Peyer's patch (tissue), 4 donors: ENCODE measurements at regions not wholly inside any gene's neighbourhood (a gene's known extent, or its start where the extent isn't known, plus 50 kb on each side); places are given as distances from the start of the nearest gene placed in this dataset.

ENCODE experiments used
- DNase-seq, 3 donors: peaks; one replicate each; pipeline ENCODE4 v3.0.0-alpha.2; 2017 to 2019
- H3K27ac ChIP-seq, 4 donors: fragments of 200-600 bp; sonication (generic); one replicate each; pipeline ENCODE4 v1.5.1; 2016 to 2019
- H3K27me3 ChIP-seq, 2 donors: fragments of 200-600 bp; sonication (generic); one replicate each; pipeline ENCODE4 v1.5.1; 2019
- H3K36me3 ChIP-seq, 3 donors: fragments of 200-600 bp; sonication (generic); one replicate each; pipeline ENCODE4 v1.5.1; 2016 to 2019
- H3K4me1 ChIP-seq, 4 donors: fragments of 200-600 bp; sonication (generic); one replicate each; pipeline ENCODE4 v1.5.1; 2016 to 2019
- H3K4me3 ChIP-seq, 4 donors: fragments of 200-600 bp; sonication (generic); 1 replicate in 3 of 4; 2 replicates in 1 of 4; pipeline ENCODE4 v1.5.1; 2016 to 2019; ENCODE audit warnings: mild to moderate bottlenecking in 1 of 4
- H3K9me3 ChIP-seq, 4 donors: fragments of 200-600 bp; sonication (generic); one replicate each; pipeline ENCODE4 v1.5.1; 2016 to 2019; ENCODE audit warnings: mild to moderate bottlenecking in 1 of 4
- CTCF ChIP-seq, 6 experiments: fragments of 450-650 bp in 4 of 6; fragments of 200-600 bp in 2 of 6; sonication (generic) in 1 of 6; IDR thresholded peaks; one replicate each; pipeline ENCODE4 v1.5.1; 2017 to 2019; ENCODE audit warnings: antibody characterized with exemption in 6 of 6, mild to moderate bottlenecking in 3 of 6, moderate library complexity in 1 of 6
- POLR2A ChIP-seq, 2 donors: fragments of 450-650 bp; IDR thresholded peaks; one replicate each; pipeline ENCODE4 v1.5.1; 2017; ENCODE audit warnings: antibody characterized with exemption in 2 of 2, mild to moderate bottlenecking in 2 of 2, moderate library complexity in 2 of 2

DNA sequence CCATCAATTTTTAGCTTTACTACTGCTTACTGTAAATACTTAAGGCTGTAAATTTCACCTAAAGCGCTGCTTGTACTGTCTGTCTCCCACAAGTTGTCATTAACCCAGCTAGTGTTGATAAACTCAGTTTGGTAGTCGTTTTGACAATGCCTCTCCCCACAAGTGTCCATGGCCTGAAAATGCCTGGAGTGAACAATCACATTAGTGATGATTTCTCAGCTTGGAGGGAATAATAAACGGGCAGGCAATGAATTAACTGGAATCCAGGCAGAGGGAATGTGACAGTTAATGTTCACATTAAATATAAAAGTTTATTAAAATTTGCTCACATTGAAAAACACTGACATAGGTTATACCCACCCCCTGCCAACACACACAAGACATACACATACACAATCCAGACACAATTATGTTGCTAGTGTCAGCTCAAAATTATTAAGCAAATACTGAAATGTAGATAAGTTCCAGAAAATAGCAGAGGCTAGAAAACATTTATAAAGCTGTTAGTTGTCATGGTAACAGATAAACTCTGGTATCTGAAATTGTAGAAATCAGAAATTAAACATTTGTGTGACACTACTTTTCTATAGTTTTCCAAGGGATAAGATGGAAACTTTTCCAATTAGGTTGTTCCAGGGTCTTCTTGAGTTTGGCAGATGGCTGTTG is 341.9 kb downstream of the DIRAS2 start:
- Histone ChIP-seq H3K9me3 (no peaks in the 10 kb centered on the region), H3K27ac (no peak overlapping the region), H3K4me3 (no peak overlapping the region), H3K4me1 (no peaks in the 10 kb centered on the region), H3K36me3 (no peaks in the 10 kb centered on the region), H3K27me3 (no peaks in the 10 kb centered on the region)
- TF ChIP-seq CTCF (IDR thresholded peaks at IDR 0.05) (no peak), POLR2A (IDR thresholded peaks at IDR 0.05) (no peak)
- no peak for DNase-seq

- H3K27ac ChIP-seq, result no peak overlapping the region
- TF ChIP-seq POLR2A (IDR thresholded peaks at IDR 0.05) (no peak), CTCF (IDR thresholded peaks at IDR 0.05) (no peak)
- DNase-seq, result peak in 2 of 3 donors; percentile 70 to 83
Observed at GRCh38 chr9:90301277-90301653, 341.4 kb downstream of the DIRAS2 start.

DNA sequence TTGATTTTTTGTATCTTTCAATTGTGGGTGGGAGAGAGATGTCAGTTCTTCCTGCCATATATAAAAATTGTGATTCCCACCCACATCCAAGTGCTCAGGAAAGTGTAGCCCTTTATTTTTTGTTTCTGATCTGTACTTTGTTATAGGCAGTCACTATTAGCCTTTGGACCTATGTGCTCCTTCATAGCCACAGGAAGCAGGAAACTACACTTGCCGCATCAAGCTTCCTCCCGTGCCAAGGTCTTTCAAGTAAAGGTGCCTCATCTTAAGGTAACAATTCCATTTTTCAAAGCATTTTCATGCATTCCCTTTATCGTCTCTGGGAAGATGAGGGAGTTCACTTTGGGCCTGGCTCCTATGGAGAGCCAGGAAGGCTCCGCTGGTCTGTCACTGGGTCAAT is 339.0 kb downstream of the DIRAS2 start:
- H3K27ac ChIP-seq, result peak overlapping the region in 2 of 4 donors; percentile 31 to 36
- no peaks in the 10 kb centered on the region for H3K9me3 ChIP-seq
- DNase-seq, result peak in 1 of 3 donors; percentile 57
- peaks cover 0 to 19% (median 0%) of the 10 kb centered on the region in 4 donors for H3K4me1 ChIP-seq
- no peaks in the 10 kb centered on the region for H3K36me3 ChIP-seq
- no peaks in the 10 kb centered on the region for H3K27me3 ChIP-seq
- TF ChIP-seq CTCF (IDR thresholded peaks at IDR 0.05) (no peak), POLR2A (IDR thresholded peaks at IDR 0.05) (no peak)
- no peak overlapping the region for H3K4me3 ChIP-seq

More at GRCh38 chr9:90301277-90301653, 341.4 kb downstream of the DIRAS2 start:
- H3K9me3 ChIP-seq, result no peaks in the 10 kb centered on the region
- no peak overlapping the region for H3K4me3 ChIP-seq
- no peaks in the 10 kb centered on the region for H3K4me1 ChIP-seq
- H3K27me3 ChIP-seq, result no peaks in the 10 kb centered on the region
- H3K36me3 ChIP-seq, result no peaks in the 10 kb centered on the region

DNA sequence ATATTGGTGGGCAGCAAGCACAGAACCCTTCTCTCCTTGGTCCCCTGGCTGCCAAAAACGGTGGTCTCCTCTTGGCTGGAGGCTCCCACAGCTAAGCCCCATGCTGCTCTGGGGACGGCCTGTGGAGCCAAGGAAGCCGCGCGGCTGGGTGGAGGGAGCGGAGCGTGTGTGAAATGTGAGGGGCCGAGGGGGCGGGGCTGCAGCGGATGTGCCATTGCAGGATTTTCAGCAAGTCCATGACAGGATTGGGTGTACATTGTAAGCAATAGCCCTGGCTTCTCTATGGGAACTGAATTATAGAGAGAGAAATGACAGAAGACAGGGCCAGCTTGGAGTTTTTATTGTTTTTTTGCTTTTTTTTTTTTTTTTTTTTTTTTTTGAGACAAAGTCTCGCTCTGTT is 336.5 kb downstream of the DIRAS2 start:
- Histone ChIP-seq H3K4me3 (no peak overlapping the region), H3K27ac (no peak overlapping the region), H3K36me3 (no peaks in the 10 kb centered on the region), H3K27me3 (no peaks in the 10 kb centered on the region), H3K4me1 (peaks cover 0 to 28% (median 0%) of the 10 kb centered on the region in 4 donors), H3K9me3 (no peaks in the 10 kb centered on the region)
- no peak for DNase-seq
- TF ChIP-seq POLR2A (IDR thresholded peaks at IDR 0.05) (no peak), CTCF (IDR thresholded peaks at IDR 0.05) (no peak)

DNA sequence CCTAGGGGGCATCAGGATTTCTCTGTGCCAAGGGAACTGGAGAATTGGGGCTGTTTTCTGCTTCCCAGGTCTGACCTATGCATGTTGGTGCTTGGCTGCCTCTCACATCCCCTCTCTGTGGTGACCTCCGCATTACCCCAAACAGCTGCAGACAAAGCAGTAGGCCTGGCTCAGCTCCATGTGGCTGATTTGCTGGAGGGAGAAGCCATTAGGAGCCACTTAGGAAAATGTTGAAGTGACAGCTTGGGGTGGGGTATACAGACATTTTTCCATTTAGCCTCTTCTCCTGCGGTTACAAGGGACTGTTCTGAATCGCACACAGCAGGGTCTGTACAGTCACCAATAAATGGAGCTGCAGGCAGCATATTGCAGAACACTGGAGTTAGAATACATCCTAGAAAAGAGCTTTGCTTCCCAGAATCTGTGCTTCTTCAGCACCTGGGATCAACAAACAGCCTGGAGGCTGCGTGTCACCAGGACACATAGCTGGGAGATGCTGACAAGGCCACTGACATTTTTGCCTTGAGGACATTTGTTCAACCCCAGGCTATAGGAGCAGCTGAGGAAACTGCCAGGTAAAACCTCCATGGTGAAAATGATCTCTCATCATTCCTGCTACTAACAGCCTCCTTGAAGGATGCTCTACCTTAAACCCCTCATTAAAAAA is 335.3 kb downstream of the DIRAS2 start:
- TF ChIP-seq POLR2A (IDR thresholded peaks at IDR 0.05) (no peak), CTCF (IDR thresholded peaks at IDR 0.05) (no peak)
- no peaks in the 10 kb centered on the region for H3K36me3 ChIP-seq
- DNase-seq, result no peak
- H3K27ac ChIP-seq, result no peak overlapping the region
- no peaks in the 10 kb centered on the region for H3K27me3 ChIP-seq
- H3K4me3 ChIP-seq, result no peak overlapping the region
- peaks cover 0 to 28% (median 0%) of the 10 kb centered on the region in 4 donors for H3K4me1 ChIP-seq
- no peaks in the 10 kb centered on the region for H3K9me3 ChIP-seq
